GM12874 (cell line): ENCODE measurements at regions not wholly inside any gene's neighbourhood (a gene's known extent, or its start where the extent isn't known, plus 50 kb on each side); places are given as distances from the start of the nearest gene placed in this dataset.

Experiments
- CTCF ChIP-seq: IDR thresholded peaks from 2 replicates; pipeline ENCODE4 v1.5.1; 2011; ENCODE audit warnings: low read depth, mild to moderate bottlenecking, control low read depth, low read length, moderate library complexity; ENCODE audit not compliant: insufficient read depth

- no peak for TF ChIP-seq CTCF
Observed at GRCh38 chr20:10940941-10941340, 267.1 kb upstream of the JAG1 start.

GRCh38 chr20:10943686-10944265, 270.0 kb upstream of the JAG1 start:
- TF ChIP-seq CTCF: no peak

GRCh38 chr20:10946124-10946880, 272.5 kb upstream of the JAG1 start:
- no peak for TF ChIP-seq CTCF

- no peak for TF ChIP-seq CTCF
Observed at GRCh38 chr20:10947726-10948125, 273.9 kb upstream of the JAG1 start.

- no peak for TF ChIP-seq CTCF
Observed at GRCh38 chr20:10949930-10950783, 276.4 kb upstream of the JAG1 start.

- no peak for TF ChIP-seq CTCF
Observed at GRCh38 chr20:10951216-10951615, 277.4 kb upstream of the JAG1 start.

- TF ChIP-seq CTCF: no peak
Observed at GRCh38 chr20:10951904-10952303, 278.1 kb upstream of the JAG1 start.
